ENCODE measurements at regions not wholly inside any gene's neighbourhood (a gene's known extent, or its start where the extent isn't known, plus 50 kb on each side); places are given as distances from the start of the nearest gene placed in this dataset.
"Not testable (repeated sequence)": the region's sequence is repeated elsewhere in the genome, so short reads cannot be mapped to it uniquely, and the experiment has no call there.

DNA sequence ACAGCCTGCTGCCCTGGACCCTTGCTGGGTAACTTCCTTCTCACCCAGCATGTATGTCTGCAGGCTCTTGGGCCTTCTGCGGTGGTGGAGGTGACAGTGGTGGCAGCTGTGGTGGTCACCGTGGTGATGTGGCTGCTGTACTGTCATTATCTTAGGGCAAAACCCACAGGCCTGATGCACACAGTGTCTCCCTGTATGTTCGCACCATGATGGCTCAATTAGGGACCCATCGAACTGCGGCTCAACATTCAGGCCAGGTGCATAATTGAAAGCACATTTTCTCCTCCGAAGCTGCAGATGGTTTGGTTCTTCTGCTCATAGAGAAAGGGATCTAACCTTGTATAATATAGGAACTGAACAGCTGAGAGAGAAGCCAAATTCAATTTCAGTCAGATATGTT is 208.3 kb downstream of the ZNF479 start:
- TF ChIP-seq, protein P1, sequence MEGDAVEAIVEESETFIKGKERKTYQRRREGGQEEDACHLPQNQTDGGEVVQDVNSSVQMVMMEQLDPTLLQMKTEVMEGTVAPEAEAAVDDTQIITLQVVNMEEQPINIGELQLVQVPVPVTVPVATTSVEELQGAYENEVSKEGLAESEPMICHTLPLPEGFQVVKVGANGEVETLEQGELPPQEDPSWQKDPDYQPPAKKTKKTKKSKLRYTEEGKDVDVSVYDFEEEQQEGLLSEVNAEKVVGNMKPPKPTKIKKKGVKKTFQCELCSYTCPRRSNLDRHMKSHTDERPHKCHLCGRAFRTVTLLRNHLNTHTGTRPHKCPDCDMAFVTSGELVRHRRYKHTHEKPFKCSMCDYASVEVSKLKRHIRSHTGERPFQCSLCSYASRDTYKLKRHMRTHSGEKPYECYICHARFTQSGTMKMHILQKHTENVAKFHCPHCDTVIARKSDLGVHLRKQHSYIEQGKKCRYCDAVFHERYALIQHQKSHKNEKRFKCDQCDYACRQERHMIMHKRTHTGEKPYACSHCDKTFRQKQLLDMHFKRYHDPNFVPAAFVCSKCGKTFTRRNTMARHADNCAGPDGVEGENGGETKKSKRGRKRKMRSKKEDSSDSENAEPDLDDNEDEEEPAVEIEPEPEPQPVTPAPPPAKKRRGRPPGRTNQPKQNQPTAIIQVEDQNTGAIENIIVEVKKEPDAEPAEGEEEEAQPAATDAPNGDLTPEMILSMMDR (IDR thresholded peaks at IDR 0.05), result not testable (repeated sequence)
- not testable (repeated sequence) for TF ChIP-seq EP300, POLR2A (IDR thresholded peaks at IDR 0.05)
